ENCODE measurements at regions not wholly inside any gene's neighbourhood (a gene's known extent, or its start where the extent isn't known, plus 50 kb on each side); places are given as distances from the start of the nearest gene placed in this dataset.

GRCh38 chr11:91158297-91158696 is 935.4 kb upstream of the CHORDC1 start:
- TF ChIP-seq POLR2AphosphoS5 (IDR thresholded peaks at IDR 0.05; ENCODE audit: low read depth, low read length) (no peak), REST (IDR thresholded peaks at IDR 0.05; ENCODE audit: insufficient read depth in 1 of 2, low read depth in 2 of 2, low read length in 1 of 2) (no peak), TCF7L2 (IDR thresholded peaks at IDR 0.05; ENCODE audit: low read depth, low read length) (no peak), SIN3A (IDR thresholded peaks at IDR 0.05; ENCODE audit: borderline replicate concordance, insufficient read depth, low read depth, low read length) (no peak)
- TF ChIP-seq, protein P1, sequence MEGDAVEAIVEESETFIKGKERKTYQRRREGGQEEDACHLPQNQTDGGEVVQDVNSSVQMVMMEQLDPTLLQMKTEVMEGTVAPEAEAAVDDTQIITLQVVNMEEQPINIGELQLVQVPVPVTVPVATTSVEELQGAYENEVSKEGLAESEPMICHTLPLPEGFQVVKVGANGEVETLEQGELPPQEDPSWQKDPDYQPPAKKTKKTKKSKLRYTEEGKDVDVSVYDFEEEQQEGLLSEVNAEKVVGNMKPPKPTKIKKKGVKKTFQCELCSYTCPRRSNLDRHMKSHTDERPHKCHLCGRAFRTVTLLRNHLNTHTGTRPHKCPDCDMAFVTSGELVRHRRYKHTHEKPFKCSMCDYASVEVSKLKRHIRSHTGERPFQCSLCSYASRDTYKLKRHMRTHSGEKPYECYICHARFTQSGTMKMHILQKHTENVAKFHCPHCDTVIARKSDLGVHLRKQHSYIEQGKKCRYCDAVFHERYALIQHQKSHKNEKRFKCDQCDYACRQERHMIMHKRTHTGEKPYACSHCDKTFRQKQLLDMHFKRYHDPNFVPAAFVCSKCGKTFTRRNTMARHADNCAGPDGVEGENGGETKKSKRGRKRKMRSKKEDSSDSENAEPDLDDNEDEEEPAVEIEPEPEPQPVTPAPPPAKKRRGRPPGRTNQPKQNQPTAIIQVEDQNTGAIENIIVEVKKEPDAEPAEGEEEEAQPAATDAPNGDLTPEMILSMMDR (IDR thresholded peaks at IDR 0.05), result no peak
